ENCODE measurements at regions not wholly inside any gene's neighbourhood (a gene's known extent, or its start where the extent isn't known, plus 50 kb on each side); places are given as distances from the start of the nearest gene placed in this dataset.

GRCh38 chr6:10465629-10466499, 51.0 kb upstream of the TFAP2A start:
- DNase-seq, result peak; percentile 55

Data from tongue (tissue), 1 donor.